NK-92 treated with Interleukin-12 subunit alpha and Interleukin-12 subunit beta, amount 100 ng/mL, for 24 hours (cell line): ENCODE measurements at regions not wholly inside any gene's neighbourhood (a gene's known extent, or its start where the extent isn't known, plus 50 kb on each side); places are given as distances from the start of the nearest gene placed in this dataset.

Experiments used
- DNase-seq: peaks from one replicate; lab custom pipeline; 2025; lab: John Stamatoyannopoulos, UW

DNA sequence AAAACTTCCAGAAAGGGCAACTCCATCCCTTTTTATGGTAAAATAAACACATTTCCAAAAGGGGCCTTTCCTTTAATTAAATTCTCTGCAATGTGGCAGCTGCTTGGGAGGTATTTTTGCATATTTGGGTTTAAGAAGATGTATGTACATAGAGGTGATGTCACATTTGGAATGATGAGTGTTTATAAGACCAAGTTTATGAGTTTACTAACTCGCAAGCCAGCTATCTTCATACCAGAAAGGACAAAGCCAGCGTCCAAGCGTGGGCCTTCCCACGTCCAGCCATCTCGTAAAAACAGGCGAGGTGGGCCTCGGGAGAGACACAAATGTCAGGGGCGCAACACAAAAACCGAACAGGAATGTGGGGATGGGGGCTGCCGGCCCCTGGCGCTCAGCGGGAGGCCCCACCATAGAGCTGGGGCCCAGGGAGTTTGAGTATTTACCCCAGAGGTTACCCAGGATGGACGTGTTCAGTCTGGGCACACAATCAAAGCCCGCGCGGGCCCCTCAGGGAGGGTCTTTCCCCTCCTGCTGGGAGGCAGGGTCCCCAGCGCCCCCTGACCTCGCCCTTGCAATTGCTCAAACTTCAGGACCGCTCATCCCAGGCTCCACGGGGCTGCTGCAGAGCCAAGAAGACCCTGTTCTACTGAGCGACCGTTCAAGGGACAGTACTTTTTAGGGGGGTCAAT is 137.3 kb downstream of the TWIST2 start:
- no peak for DNase-seq

DNA sequence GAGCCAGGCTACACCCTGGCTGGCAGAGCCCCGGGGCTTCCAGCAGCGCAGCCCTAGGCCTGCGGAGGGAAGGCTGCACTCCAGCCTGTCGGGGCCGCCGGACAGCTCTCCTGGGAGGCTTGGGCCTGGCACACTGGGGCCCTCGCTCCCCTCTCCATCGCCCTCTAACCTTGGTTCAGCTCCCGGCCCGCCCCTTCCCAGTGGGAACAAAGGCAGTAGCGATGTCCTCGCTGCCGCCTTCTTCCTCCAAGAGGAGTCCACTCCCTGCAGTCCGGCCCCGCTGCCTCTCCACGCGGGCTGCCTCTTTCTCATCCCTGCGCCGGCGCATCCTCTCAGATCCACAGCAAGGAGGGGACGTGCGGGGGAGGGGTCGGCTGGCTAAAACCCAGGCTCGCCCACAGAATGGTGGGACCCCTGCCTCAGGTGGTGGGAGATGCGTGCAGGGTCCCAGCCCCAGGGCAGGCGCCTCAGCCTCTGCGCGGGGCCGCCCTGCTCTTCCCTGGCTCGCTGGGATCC is 138.1 kb downstream of the TWIST2 start:
- DNase-seq: no peak

DNA sequence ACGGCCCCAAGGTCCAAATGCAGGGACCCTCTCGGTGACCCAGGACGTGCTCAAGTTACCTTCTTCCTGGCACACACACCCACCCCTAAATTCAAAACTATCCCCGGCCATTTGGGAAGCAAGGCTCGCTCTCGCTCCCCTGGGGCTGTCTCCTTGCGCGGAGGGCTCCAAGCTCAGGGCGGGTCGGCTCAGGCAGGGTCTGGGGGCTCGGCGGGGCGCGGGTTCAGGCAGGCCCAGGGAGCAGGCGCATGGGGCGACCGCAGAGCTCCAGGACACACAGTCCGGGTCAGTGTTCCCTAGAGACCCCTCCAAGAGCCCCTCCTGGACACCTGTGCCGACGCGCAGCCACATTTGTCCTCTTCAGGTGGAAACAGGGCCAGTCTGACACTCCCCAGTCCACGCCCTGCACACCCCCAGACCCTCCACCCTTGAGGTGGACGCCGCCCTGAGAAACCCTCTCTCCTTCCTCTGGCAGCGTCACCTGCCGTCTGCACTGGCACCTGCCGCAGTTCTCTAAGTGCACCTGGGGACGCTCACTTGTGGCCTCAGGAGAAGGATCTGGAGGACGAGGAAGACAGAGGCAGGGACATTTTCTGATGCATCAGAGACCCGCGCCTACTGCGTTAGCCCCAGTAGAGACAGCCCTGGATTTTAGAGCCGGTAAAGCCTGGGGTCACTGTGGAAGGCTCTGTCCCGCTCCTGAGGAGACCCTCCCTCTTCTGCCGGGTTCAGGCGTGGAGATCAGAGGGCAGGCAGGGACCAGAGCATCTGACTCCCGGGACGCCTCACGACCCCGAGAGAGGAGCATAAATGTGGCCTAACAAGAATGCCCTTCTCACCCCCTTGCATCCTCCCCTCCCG is 138.8 kb downstream of the TWIST2 start:
- DNase-seq: no peak

DNA sequence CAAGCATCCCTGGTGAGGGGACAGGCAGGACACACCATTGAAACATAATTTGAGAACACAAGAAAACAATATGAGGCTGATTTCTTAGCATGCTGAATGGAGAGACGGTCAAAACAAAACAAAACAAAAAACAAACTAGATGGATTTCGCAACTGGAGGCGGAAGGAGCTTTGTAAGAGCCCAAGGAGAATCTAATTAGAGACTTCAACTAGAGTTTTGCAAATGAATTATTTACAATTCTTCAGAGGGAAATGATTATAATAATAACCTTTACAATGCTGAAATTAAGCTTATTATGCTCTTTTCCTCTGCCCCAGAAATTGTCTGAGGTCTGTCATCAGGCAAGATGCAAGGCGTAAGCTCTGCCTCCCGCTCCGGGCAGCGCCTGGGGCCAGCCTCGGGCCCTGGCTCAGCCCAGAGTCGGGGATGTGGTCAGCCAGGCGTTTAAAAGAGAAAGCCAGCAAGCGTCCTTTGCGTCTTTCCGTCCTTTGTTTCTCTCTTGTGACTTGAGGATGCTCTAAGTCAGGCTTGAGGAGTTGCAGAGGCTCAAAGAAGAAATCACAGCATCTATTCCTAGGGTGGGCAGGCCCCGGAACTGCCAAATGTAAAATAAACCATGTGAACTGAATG is 139.6 kb downstream of the TWIST2 start:
- no peak for DNase-seq

DNA sequence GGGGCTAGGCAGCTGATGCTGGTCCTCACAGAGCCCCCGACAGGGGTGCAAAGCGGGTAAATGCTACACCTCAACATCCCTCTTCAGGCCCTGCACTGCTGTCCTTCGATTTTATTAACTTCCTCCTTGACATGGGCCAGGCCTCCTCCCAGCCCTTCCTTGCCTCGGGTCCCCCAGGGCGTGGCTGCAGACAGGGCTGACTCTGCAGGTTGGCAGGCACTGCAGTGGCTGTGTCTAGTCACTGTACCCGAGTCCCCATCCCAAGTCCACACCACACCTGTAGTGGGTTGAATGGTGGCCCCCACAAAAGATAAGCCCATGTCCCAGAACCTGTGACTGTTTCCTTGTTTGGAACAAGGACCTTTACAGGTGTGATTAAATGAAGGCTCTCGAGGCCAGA is 140.2 kb downstream of the TWIST2 start:
- no peak for DNase-seq

DNA sequence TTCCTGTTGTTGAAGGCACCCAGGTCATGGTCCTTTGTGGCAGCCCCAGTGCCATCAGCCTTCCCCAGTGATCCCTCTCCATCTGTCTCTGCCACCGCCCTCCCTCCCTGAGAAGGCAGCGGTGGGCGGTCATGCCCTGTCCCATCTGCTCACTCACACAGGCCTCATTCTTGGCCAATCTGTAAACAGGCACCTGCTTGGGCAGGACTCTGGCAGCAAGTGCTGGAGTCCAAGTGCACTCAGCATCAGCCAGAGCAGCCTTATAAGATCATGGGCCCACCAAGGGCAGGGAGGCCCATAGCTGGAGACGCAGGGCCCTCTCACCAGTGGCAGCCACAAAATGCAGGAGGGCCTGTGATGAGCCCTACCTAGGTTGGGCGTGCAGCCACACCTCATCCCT is 140.9 kb downstream of the TWIST2 start:
- DNase-seq: no peak

DNA sequence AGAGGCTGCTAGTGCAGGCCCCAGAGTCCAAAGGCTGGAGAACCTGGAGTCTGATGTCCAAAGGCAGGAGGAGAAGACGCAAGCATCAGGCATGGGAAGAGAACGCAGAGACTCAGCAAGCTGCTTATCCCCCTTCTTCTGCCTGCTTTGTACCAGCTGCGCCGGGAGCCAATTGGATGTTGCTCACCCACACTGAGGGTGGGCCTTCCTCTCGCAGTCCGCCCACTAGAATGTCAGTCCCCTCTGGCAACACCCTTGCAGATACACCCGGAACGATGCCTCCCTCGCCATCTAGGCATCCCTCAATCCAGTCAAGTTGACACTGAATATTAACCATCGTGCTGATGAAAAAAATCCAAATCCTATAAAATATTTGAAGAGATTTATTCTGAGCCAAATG is 141.6 kb downstream of the TWIST2 start:
- DNase-seq: no peak

DNA sequence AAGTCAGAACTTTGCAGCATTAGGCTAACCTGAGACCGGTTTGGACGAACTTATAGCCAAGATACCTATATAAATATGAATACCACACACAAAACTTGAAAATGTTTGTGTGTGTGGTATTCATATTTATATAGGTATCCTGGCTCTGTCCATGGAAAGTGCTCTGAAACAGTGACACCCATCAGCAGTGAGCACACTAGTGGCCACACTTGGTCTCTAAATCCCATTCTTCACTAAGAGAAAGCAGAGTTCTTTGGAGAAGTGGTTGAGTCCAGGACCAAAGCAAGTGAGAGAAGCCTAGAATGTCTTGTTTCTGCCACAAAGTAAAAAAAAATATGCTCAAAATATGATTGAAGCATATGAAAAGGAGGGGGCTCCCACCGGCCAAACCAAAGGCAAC is 146.5 kb downstream of the TWIST2 start:
- DNase-seq: no peak

DNA sequence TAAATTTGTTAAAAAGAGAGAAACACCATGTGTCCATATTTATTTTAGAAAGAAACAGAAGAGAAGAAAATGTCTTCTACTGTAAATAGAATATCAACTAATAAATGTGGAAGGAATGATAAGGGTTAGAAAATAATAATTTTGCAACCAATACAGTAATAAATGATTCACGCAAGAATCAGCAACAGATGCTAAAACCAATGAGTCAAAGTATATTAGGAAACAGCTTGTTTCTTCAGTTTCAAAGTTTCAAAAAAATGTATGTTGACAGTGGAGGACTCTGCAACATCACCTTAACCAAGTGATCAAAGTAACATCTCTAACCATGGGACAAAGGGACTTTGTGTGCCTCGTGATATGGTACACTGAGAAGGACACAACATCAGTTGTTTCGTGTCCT is 147.0 kb downstream of the TWIST2 start:
- DNase-seq: no peak

DNA sequence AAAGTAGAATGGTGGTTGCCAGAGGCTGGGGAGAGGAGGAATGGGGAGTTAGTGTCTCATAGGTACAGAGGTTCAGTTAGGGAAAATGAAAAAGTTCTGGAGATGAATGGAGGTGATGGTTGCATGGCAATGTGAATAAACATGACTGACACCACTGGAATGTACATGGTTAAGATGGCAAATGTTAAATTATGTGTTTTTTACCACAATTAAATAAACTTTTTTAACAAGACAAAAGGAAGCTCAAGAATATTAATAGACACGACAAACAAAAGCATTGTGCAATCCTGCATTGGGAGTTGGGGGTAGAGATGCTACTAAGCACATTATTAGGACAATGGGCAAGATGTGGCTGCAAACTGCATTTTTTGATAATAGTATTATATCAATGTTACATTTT is 147.7 kb downstream of the TWIST2 start:
- no peak for DNase-seq

DNA sequence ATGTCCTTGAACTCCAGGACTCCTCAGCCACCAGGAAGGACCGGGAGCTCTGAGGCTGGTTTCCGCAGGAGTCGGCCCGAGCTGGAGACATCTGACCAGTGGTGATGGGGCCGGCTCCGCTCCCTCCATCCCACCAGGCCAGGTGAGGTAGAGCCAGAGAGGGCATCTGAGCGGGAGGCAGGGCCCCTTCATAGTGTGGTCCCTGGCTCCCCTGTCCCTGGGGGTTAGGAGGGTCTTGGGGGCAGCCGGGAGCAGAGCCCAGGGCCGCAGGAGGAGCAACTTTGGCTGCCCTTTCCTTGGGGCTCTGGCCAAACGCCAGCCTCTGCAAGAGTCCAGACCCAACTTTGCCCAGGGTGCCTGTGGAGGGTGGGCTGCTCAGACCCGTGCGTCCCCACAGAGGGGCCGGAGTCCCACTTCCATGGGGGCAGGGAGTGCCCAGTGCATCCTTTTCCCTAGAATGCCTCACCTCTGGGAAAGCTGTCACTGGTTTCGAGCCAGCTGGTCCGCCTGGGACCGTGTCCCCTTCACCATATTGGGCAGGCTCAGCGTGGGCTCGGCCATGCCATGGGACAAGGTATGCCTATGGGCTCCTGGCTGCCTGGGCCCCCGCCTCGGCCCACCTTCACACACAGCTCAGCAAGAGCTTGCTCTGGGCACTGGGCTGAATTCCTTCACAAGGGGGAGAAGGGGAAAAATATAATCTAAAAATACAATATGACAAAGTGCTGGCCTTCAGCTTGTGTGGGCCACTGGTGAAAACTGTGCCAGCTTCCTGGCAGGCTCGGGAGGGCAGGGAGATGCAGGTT is 148.6 kb downstream of the TWIST2 start:
- DNase-seq: no peak

DNA sequence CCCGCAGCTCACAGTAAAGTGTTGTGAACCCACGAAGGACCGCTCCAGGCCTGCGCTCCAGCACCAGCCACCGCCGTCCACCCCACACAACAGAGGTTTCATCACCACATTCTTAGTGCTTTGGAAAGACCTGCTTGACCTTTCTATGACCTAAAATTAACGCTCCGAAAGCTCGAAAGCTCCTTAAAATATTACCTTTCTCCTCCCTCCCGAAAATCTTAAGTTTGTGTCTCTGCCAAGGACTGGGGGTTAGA is 149.2 kb downstream of the TWIST2 start:
- DNase-seq: no peak

DNA sequence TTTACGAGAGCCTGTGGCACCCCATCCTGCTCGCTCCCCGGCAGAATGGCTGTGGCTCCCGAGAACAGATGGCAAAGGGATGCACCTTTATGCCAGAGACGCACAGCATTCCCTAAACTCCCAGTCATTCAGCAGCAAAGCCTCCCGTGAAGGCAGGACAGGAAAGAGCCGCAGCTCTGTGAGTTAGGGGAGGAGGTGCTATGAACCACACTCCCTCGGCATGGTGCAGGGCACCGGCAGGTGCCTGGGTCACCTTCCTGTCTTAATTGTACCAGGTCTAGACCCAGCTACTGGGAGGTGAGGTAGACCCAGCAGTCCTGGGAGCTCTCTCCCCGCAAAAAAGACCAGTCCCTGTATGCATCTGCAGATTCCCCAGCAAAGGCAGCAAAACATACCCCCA is 149.8 kb downstream of the TWIST2 start:
- no peak for DNase-seq
